Psoas muscle (tissue), 7 donors: ENCODE measurements at regions not wholly inside any gene's neighbourhood (a gene's known extent, or its start where the extent isn't known, plus 50 kb on each side); places are given as distances from the start of the nearest gene placed in this dataset.

Experiments used
- ATAC-seq, 4 donors: fragments of 200-7000 bp; cut with Tn5 transposase; one replicate each; pipeline ENCODE4 v1.9.1; 2020; ENCODE audit warnings: moderate library complexity in 3 of 4, mild to moderate bottlenecking in 2 of 4
- DNase-seq, 2 donors: peaks; one replicate each; pipeline ENCODE4 v3.0.0-alpha.2; 2020
- H3K27ac ChIP-seq: fragments of 200-600 bp; one replicate; pipeline ENCODE4 v1.8.0; 2022
- H3K27me3 ChIP-seq, 3 donors: fragments of 200-600 bp in 1 of 3; one replicate each; pipeline versions ENCODE4 v1.6.1 to v1.8.0; 2013 to 2022; ENCODE audit warnings: low read length in 2 of 3, mild to moderate bottlenecking in 2 of 3, moderate library complexity in 1 of 3; ENCODE audit not compliant: insufficient read depth in 3 of 3
- H3K36me3 ChIP-seq, 2 donors: fragments of 200-600 bp in 1 of 2; one replicate each; pipeline versions ENCODE4 v1.6.1 to v1.8.0; 2013 to 2022; ENCODE audit warnings: low read depth in 1 of 2, mild to moderate bottlenecking in 1 of 2, moderate library complexity in 1 of 2; ENCODE audit not compliant: insufficient read depth in 1 of 2
- H3K4me1 ChIP-seq: fragments of 200-600 bp; one replicate; pipeline ENCODE4 v1.8.0; 2022
- H3K4me3 ChIP-seq: fragments of 200-600 bp; one replicate; pipeline ENCODE4 v1.8.0; 2022; ENCODE audit warnings: mild to moderate bottlenecking
- H3K9me3 ChIP-seq: fragments of 200-600 bp; one replicate; pipeline ENCODE4 v1.8.0; 2022
- WGBS, 3 donors: extraction: QIAGEN DNeasy Blood & Tissue Kit; methylation state at CpG; one replicate each; pipeline versions ENCODE4 v1.1.6 to v1.1.7; 2013; 5-methylcytosine and 5-hydroxymethylcytosine counted together
- intact Hi-C, 2 donors: fragments of 100-400 bp; cut with DNase I; formaldehyde crosslinking; loops; one replicate each; pipeline versions ENCODE4 v1.11.0 to v1.14.2; 2022
- TF ChIP-seq, protein P1 (sequence below): fragments of 200-600 bp; IDR thresholded peaks from one replicate; pipeline ENCODE4 v1.8.0; 2022; ENCODE audit warnings: antibody characterized with exemption
- donor health status: healthy with polysubstance abuse.
- donor health status: DM: no; HTN: no; CAD: no; lungs with moderate emphysema.
- donor health status: Bipolar disorder and iron deficiency.
- donor health status: healthy.
- donor health status: DM: yes; HTN: yes; CAD: no.
- donor health status: DM: no; HTN: no; CAD: no.
- donor health status: DM: yes; HTN: yes; CAD: no.

DNA sequence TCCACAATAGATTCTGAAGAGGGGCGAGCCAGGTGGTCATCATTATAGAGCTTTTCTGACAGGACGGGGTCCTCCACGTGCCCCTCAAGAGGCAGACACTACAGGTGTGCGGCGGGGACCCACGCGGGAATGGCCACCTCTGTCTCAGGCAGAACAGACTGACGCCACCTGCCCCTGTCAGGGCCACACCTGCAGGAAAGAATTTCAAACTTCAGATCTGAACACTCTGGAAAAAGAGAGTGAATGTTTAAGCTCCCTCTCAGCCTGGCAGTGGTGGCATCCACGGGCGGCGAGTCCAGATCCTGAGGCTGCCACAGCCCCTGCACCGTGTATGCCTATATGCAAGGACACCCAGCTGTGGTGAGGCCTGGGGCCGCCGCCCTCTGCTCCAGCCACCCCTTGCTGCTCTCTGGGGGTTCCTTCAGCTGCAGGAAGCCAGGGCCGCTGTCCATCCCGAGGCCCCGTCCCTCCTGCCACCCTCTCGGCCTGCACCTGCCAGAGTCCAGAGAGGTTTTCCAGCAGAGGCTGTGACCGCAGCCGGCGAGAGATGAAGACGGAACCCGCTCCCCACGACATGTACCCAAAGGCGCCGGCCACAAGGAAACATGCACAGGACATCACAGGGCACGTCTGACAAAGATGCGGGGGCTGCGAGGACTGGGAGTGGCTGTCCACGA lies 234.9 kb downstream of the ERMARD start:
- Histone ChIP-seq H3K4me3 (no peak overlapping the region), H3K4me1 (no peaks in the 10 kb centered on the region), H3K27me3 (peaks cover 0 to 7% (median 3%) of the 10 kb centered on the region in 3 donors), H3K9me3 (no peaks in the 10 kb centered on the region), H3K36me3 (no peaks in the 10 kb centered on the region), H3K27ac (no peak overlapping the region)
- DNase-seq (no peak), ATAC-seq (no peak)
- 89 to 94% (median 94%) methylated on average over 30 of the region's 30 CpGs for WGBS, 3 donors
- TF ChIP-seq, protein P1, sequence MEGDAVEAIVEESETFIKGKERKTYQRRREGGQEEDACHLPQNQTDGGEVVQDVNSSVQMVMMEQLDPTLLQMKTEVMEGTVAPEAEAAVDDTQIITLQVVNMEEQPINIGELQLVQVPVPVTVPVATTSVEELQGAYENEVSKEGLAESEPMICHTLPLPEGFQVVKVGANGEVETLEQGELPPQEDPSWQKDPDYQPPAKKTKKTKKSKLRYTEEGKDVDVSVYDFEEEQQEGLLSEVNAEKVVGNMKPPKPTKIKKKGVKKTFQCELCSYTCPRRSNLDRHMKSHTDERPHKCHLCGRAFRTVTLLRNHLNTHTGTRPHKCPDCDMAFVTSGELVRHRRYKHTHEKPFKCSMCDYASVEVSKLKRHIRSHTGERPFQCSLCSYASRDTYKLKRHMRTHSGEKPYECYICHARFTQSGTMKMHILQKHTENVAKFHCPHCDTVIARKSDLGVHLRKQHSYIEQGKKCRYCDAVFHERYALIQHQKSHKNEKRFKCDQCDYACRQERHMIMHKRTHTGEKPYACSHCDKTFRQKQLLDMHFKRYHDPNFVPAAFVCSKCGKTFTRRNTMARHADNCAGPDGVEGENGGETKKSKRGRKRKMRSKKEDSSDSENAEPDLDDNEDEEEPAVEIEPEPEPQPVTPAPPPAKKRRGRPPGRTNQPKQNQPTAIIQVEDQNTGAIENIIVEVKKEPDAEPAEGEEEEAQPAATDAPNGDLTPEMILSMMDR, result no peak
- intact Hi-C loops, result no loop called here

DNA sequence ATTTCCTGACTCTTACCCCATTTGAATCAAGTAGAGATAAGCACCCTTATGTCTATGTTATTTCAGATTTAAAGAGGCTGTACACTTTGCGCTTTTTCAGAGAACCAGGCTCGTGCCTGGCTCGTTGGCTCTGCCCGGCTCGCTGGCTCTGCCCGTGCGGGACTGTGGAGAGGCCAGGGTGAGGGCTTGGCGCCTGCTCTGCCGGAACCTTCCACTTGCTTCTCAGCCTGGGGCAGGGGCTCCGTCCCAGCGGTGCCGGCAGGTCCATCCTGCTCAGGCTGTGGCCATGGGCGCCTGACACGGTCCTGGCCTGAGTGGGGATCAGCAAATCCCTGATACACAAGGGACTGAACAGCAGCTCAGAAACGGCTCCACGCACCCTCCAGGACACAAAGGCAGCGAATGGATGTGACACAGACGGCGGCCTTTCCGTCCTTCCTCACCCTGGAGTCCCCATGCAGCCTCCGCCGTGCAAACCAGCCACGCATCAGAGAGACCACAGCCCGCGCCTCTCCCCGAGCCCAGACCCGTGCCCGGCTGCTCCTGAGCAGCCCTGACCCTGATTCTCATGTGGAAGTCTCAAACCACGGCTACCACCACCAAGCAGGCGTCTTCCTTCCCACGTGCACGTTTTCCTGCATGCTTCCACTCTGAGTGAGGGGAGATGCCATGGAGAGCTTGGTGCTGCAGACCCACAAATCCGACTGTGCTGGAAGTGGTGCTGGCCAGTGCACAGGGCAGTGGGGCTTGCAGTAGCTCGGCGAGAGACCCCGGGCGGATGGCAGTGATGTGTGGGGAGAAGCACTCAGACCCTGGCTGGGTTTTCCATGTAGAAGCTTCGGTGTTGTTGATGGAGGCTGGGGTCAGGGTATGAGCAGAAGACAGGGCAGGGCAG lies 233.9 kb downstream of the ERMARD start:
- TF ChIP-seq, protein P1, result no peak
- DNase-seq (no peak), ATAC-seq (no peak)
- H3K27ac ChIP-seq, result no peak overlapping the region
- H3K36me3 ChIP-seq, result no peaks in the 10 kb centered on the region
- intact Hi-C loops, result no loop called here
- WGBS, 3 donors, result 88 to 92% (median 90%) methylated on average over 36 to 38 of the region's 38 CpGs
- H3K9me3 ChIP-seq, result no peaks in the 10 kb centered on the region
- no peak overlapping the region for H3K4me3 ChIP-seq
- no peaks in the 10 kb centered on the region for H3K4me1 ChIP-seq
- peaks cover 0 to 7% (median 3%) of the 10 kb centered on the region in 3 donors for H3K27me3 ChIP-seq

DNA sequence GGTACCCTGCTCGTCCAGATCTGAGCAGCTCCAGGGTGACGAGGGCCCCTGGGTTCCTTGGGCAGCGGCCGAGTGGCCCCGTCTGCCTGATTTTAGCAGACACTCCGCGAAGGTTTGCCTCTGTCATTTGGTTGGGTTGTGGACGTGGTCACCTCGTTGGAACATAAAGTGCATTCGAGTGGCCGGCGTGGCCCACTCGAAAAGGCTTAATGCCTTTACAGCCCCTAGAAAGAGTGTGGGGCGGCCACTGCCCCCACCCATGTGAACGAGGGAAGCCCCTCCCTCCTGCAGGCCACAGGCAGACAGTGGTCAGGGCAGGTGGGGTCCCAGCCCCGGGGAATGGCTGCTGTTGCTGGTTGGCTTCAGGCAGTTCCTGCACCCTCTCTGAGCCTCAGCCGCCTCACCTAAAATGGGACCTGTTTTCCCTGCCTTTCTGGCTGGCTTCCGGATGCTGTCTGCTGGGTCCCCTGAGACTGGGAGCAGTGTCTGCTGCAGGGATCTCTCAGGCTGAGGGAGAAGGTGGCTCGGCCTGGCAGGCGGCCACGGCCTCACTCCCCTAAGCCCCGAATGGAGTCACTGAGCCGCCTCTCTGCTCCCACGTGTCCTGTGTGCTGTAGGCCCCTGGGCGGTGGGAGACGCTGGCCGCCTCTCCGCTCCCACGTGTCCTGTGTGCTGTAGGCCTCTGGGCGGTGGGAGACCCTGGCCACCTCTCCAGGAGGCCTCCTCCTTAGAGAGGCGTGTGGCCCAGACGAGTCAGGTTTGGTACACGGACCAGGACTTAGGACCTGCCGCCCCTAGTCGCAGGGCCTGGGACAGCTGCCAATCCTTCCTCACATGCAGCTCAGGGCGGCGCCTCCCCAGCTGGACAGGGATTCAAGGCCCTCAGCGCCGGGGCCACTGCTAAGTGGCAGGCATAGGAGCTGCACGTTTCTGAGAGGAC lies 233.0 kb downstream of the ERMARD start:
- no peak overlapping the region for H3K27ac ChIP-seq
- peak in 1 of 2 donors; percentile 35 for DNase-seq
- no peaks in the 10 kb centered on the region for H3K9me3 ChIP-seq
- peaks cover 0 to 7% (median 3%) of the 10 kb centered on the region in 3 donors for H3K27me3 ChIP-seq
- no peak for ATAC-seq
- H3K4me3 ChIP-seq, result no peak overlapping the region
- TF ChIP-seq, protein P1, result no peak
- 78 to 81% (median 79%) methylated on average over 38 to 40 of the region's 40 CpGs for WGBS, 3 donors
- no peaks in the 10 kb centered on the region for H3K4me1 ChIP-seq
- intact Hi-C loops, result no loop called here
- H3K36me3 ChIP-seq, result no peaks in the 10 kb centered on the region

DNA sequence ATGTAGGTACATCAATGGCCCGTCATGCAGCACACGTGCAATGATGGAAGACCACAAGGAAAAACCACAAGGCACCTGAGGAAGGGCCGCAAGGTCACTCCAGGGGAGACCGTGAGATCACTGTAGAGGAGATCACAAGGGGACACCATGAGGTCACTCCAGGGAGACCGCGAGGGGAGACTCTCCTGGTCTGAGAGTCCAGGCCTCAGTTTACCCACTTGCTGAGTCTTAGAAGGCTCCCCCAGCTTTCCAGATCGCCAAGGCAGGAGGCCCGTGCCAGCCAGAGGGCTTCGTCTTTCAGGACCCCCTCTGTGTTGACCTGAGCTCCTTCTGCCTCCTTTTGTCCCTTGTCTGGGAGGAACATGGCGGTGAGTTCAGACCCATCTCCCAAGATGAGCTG lies 232.2 kb downstream of the ERMARD start:
- 86 to 93% (median 92%) methylated on average over 9 to 10 of the region's 10 CpGs for WGBS, 3 donors
- no peaks in the 10 kb centered on the region for H3K36me3 ChIP-seq

More for the DNA sequence above, 232.2 kb downstream of the ERMARD start:
- TF ChIP-seq, protein P1, result no peak
- Histone ChIP-seq H3K27me3 (peaks cover 0 to 7% (median 3%) of the 10 kb centered on the region in 3 donors), H3K27ac (no peak overlapping the region), H3K4me1 (no peaks in the 10 kb centered on the region), H3K4me3 (no peak overlapping the region), H3K9me3 (no peaks in the 10 kb centered on the region)
- ATAC-seq (no peak), DNase-seq (peak in 1 of 2 donors; percentile 28)
- intact Hi-C loops, result no loop called here
